K562 (cell line): ENCODE measurements at regions not wholly inside any gene's neighbourhood (a gene's known extent, or its start where the extent isn't known, plus 50 kb on each side); places are given as distances from the start of the nearest gene placed in this dataset.

ENCODE experiments used
- ATAC-seq: fragments of 200-7000 bp; cut with Tn5 transposase; 3 replicates; pipeline ENCODE4 v1.9.1; 2020; ENCODE audit warnings: moderate library complexity
- BruUV-seq: library from RNA; stranded (reverse); fragments of 400-500 nt; replicated peaks from 2 replicates; lab custom pipeline; 2021; lab: Mats Ljungman, UMichigan
- CTCF ChIA-PET: fragments of 300-600 bp; formaldehyde crosslinking; extraction: SDS; loops from one replicate; lab custom pipeline; 2021; ENCODE audit warnings: low intra/inter-chr PET ratio; lab: Yijun Ruan, JAX
- POLR2A ChIA-PET: fragments of 300-600, 350-650 bp; sonication (Branson Sonifier 250); formaldehyde crosslinking; extraction: SDS; loops from one replicate; lab custom pipeline; 2021; ENCODE audit warnings: antibody characterized with exemption, inconsistent platforms; lab: Yijun Ruan, JAX
- DNase-seq, 4 experiments: peaks; one replicate each; pipeline versions ENCODE4 v3.0.0 to v3.0.0-alpha.2; 2011 to 2018; ENCODE audit warnings: low spot score in 3 of 4, mixed read lengths in 3 of 4; ENCODE audit errors: extremely low read depth in 1 of 4
- FAIRE-seq: peaks from 2 replicates; lab custom pipeline; 2011; peaks lifted over from hg19 to GRCh38; lab: Jason Lieb, UNC
- H2AFZ ChIP-seq: 2 replicates; pipeline ENCODE4 v1.6.0; 2011; ENCODE audit warnings: low read depth, low read length, control low read depth, inconsistent platforms
- H3K27ac ChIP-seq: fragments of 200-600 bp; 3 replicates; pipeline ENCODE4 v1.8.0; 2011; ENCODE audit warnings: low read depth, mild to moderate bottlenecking, control low read depth, inconsistent platforms, low read length, moderate library complexity, mixed read lengths; ENCODE audit errors: extremely low read depth
- H3K27me3 ChIP-seq, 2 experiments: fragments of 300-600 bp in 1 of 2; 2 replicates in 1 of 2; 3 replicates in 1 of 2; pipeline versions ENCODE4 v1.6.0 to v1.8.0; 2011; ENCODE audit warnings: inconsistent platforms in 2 of 2, low read length in 2 of 2, mild to moderate bottlenecking in 1 of 2, mixed read lengths in 1 of 2, moderate library complexity in 1 of 2; ENCODE audit not compliant: control insufficient read depth in 2 of 2, insufficient read depth in 2 of 2
- H3K36me3 ChIP-seq: fragments of 300-600 bp; 3 replicates; pipeline ENCODE4 v1.8.0; 2011; ENCODE audit warnings: mild to moderate bottlenecking, low read length, inconsistent platforms; ENCODE audit not compliant: control insufficient read depth, insufficient read depth
- H3K4me1 ChIP-seq, 2 experiments: fragments of 200-600 bp in 1 of 2; replicated peaks in 1 of 2; 2 replicates in 1 of 2; 3 replicates in 1 of 2; pipeline versions ENCODE4 v1.5.1 to v1.8.0; 2011; ENCODE audit warnings: inconsistent platforms in 2 of 2, low read length in 2 of 2, mild to moderate bottlenecking in 1 of 2, mixed read lengths in 1 of 2, moderate library complexity in 1 of 2; ENCODE audit not compliant: control insufficient read depth in 2 of 2, insufficient read depth in 2 of 2
- H3K4me2 ChIP-seq: 2 replicates; pipeline ENCODE4 v1.6.1; 2011; ENCODE audit warnings: low read length, control low read depth, inconsistent platforms, mixed read lengths; ENCODE audit not compliant: insufficient read depth
- H3K4me3 ChIP-seq: fragments of 200-600 bp; sonication (generic), shearing (Covaris generic); 2 replicates; pipeline ENCODE4 v1.5.1; 2016; ENCODE audit warnings: control low read depth, inconsistent platforms
- H3K79me2 ChIP-seq: fragments of 200-600 bp; 3 replicates; pipeline ENCODE4 v1.8.0; 2011; ENCODE audit warnings: low read length, inconsistent platforms; ENCODE audit not compliant: control insufficient read depth, insufficient read depth
- H3K9ac ChIP-seq, 2 experiments: 2 replicates each; pipeline versions ENCODE4 v1.6.0 to v1.6.1; 2011; ENCODE audit warnings: low read depth in 2 of 2, low read length in 2 of 2, control low read depth in 1 of 2, inconsistent platforms in 1 of 2, mild to moderate bottlenecking in 1 of 2, mixed read lengths in 1 of 2; ENCODE audit not compliant: insufficient read depth in 1 of 2
- H3K9me1 ChIP-seq: one replicate; pipeline ENCODE4 v1.6.0; 2011; ENCODE audit warnings: inconsistent platforms, mild to moderate bottlenecking, low read length, moderate library complexity; ENCODE audit not compliant: control insufficient read depth, insufficient read depth
- H3K9me3 ChIP-seq: replicated peaks from 2 replicates; pipeline ENCODE4 v1.5.1; 2011; ENCODE audit warnings: low read depth, low read length, inconsistent platforms; ENCODE audit not compliant: control insufficient read depth, insufficient read depth
- H4K20me1 ChIP-seq: replicated peaks from 2 replicates; pipeline ENCODE4 v1.6.1; 2011; ENCODE audit warnings: low read length, inconsistent platforms, mixed read lengths; ENCODE audit not compliant: control insufficient read depth, insufficient read depth
- BCL6 ChIP-seq: fragments of 250-450 bp; sonication (Bioruptor Pico); IDR thresholded peaks from 2 replicates; pipeline ENCODE4 v1.4.0; 2020
- GABPB1 ChIP-seq: sonication (generic); formaldehyde crosslinking; IDR thresholded peaks from 2 replicates; pipeline ENCODE4 v1.8.0; 2022; ENCODE audit warnings: mild to moderate bottlenecking, missing genetic modification reagents
- HLTF ChIP-seq: fragments of 450-650 bp; IDR thresholded peaks from 2 replicates; pipeline ENCODE4 v1.6.1; 2016
- JUNB ChIP-seq: fragments of 450-650 bp; formaldehyde crosslinking; conservative IDR thresholded peaks from 2 replicates; pipeline ENCODE4 v1.4.0; 2020; ENCODE audit warnings: mild to moderate bottlenecking
- RFX5 ChIP-seq: IDR thresholded peaks from 2 replicates; pipeline ENCODE4 v1.6.1; 2011; ENCODE audit warnings: low read depth, mild to moderate bottlenecking, improper control_type of control experiment, low read length
- SIN3A ChIP-seq, 2 experiments: fragments of 150-350 bp in 1 of 2; IDR thresholded peaks; 2 replicates each; pipeline ENCODE4 v1.6.1; 2011 to 2016; ENCODE audit warnings: borderline replicate concordance in 2 of 2, low read depth in 2 of 2, low read length in 2 of 2, mild to moderate bottlenecking in 2 of 2, moderate library complexity in 2 of 2; ENCODE audit not compliant: control insufficient read depth in 1 of 2
- SMARCC2 ChIP-seq: fragments of 450-650 bp; IDR thresholded peaks from 2 replicates; pipeline ENCODE4 v1.6.1; 2017; ENCODE audit warnings: antibody characterized with exemption, moderate library complexity, mild to moderate bottlenecking, low read depth
- TAL1 ChIP-seq: fragments of 450-650 bp; IDR thresholded peaks from 2 replicates; pipeline ENCODE4 v1.6.1; 2016; ENCODE audit warnings: mild to moderate bottlenecking
- ZNF143 ChIP-seq: sonication (generic); formaldehyde crosslinking; IDR thresholded peaks from 2 replicates; pipeline ENCODE4 v1.9.0; 2022; ENCODE audit warnings: mild to moderate bottlenecking, missing genetic modification reagents
- WGBS: fragments of 100-300 bp; shearing (Covaris generic); methylation state at CpG from one replicate; pipeline ENCODE4 v1.1.6; 2016; ENCODE audit warnings: low coverage, mixed read lengths; ENCODE audit not compliant: insufficient coverage; ENCODE audit errors: missing lambda C conversion rate; 5-methylcytosine and 5-hydroxymethylcytosine counted together
- in situ Hi-C: fragments of 300-500 bp; cut with MboI; formaldehyde crosslinking; loops from 4 replicates; pipeline ENCODE4 v1.15.0; 2018; ENCODE audit warnings: inconsistent platforms, mixed read lengths
- intact Hi-C: fragments of 100-400 bp; cut with micrococcal nuclease; formaldehyde crosslinking; loops from 2 replicates; pipeline ENCODE4 v1.14.2; 2022
- TF ChIP-seq, protein P1 (sequence below): fragments of 250-450 bp; sonication (Bioruptor Pico); IDR thresholded peaks from 2 replicates; pipeline ENCODE4 v1.8.0; 2022; ENCODE audit warnings: moderate library complexity, mild to moderate bottlenecking, inconsistent platforms
- TF ChIP-seq, protein P2 (sequence below): fragments of 250-450 bp; sonication (Bioruptor Pico); IDR thresholded peaks from 2 replicates; pipeline ENCODE4 v1.5.0; 2021
- TF ChIP-seq, protein P3 (sequence below): fragments of 450-650 bp; IDR thresholded peaks from 2 replicates; pipeline ENCODE4 v1.6.1; 2016; ENCODE audit warnings: missing biosample characterization, missing genetic modification characterization

DNA sequence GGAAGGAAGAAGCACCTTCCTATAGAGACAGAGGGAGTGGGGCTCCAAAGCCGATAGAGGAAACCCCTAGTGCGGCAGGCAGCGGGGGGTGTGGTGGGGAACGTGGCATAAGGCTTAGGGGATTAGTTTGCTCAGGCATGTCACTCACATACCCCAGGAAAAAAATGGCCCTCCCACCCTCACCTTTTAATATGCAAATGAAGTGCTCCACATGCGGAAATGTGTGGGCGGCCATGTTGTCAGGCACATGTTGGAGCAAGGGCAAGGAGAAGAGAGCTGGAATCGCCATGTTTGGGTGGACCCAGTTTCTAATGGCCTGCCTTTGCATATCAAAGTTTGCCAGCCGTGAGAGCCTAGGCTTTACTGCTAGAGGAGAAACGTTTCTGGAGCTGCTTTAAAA is 758.8 kb downstream of the NR2F1-AS1 start:
- Histone ChIP-seq H2AFZ (no peak overlapping the region), H3K4me3 (no peak overlapping the region), H3K36me3 (no peaks in the 10 kb centered on the region), H4K20me1 (no peaks in the 10 kb centered on the region), H3K27me3 (no peaks in the 10 kb centered on the region), H3K9me1 (no peaks in the 10 kb centered on the region)
- in situ Hi-C loops: no loop called here
- BruUV-seq: no TSS peak
- TF ChIP-seq SIN3A (IDR thresholded peaks at IDR 0.05; ENCODE audit: borderline replicate concordance in 2 of 2, control insufficient read depth in 1 of 2, low read depth in 2 of 2, low read length in 2 of 2) (no peak), RFX5 (no peak), HLTF (no peak), SMARCC2 (no peak), TAL1 (no peak), BCL6 (CRISPR knock-in tag) (no peak), ZNF143 (CRISPR knock-in tag) (no peak), GABPB1 (CRISPR knock-in tag) (no peak), JUNB (no peak)
- TF ChIP-seq, protein P1, sequence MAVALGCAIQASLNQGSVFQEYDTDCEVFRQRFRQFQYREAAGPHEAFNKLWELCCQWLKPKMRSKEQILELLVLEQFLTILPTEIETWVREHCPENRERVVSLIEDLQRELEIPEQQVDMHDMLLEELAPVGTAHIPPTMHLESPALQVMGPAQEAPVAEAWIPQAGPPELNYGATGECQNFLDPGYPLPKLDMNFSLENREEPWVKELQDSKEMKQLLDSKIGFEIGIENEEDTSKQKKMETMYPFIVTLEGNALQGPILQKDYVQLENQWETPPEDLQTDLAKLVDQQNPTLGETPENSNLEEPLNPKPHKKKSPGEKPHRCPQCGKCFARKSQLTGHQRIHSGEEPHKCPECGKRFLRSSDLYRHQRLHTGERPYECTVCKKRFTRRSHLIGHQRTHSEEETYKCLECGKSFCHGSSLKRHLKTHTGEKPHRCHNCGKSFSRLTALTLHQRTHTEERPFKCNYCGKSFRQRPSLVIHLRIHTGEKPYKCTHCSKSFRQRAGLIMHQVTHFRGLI (CRISPR knock-in tag): no peak
- TF ChIP-seq, protein P2, sequence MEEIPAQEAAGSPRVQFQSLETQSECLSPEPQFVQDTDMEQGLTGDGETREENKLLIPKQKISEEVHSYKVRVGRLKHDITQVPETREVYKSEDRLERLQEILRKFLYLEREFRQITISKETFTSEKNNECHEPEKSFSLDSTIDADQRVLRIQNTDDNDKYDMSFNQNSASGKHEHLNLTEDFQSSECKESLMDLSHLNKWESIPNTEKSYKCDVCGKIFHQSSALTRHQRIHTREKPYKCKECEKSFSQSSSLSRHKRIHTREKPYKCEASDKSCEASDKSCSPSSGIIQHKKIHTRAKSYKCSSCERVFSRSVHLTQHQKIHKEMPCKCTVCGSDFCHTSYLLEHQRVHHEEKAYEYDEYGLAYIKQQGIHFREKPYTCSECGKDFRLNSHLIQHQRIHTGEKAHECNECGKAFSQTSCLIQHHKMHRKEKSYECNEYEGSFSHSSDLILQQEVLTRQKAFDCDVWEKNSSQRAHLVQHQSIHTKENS: no peak
- TF ChIP-seq, protein P3, sequence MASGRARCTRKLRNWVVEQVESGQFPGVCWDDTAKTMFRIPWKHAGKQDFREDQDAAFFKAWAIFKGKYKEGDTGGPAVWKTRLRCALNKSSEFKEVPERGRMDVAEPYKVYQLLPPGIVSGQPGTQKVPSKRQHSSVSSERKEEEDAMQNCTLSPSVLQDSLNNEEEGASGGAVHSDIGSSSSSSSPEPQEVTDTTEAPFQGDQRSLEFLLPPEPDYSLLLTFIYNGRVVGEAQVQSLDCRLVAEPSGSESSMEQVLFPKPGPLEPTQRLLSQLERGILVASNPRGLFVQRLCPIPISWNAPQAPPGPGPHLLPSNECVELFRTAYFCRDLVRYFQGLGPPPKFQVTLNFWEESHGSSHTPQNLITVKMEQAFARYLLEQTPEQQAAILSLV: no peak
- TF ChIP-seq, all 486 proteins: peak for 0
- POLR2A ChIA-PET: no interaction called here
- CTCF ChIA-PET: no interaction called here
- Histone ChIP-seq H3K79me2 (no peaks in the 10 kb centered on the region), H3K9me3 (no peaks in the 10 kb centered on the region), H3K27ac (no peak overlapping the region), H3K4me1 (no peaks in the 10 kb centered on the region), H3K9ac (no peak overlapping the region), H3K4me2 (no peak overlapping the region)
- FAIRE-seq: no peak
- intact Hi-C loops: no loop called here
- no peak for ATAC-seq
- 0% methylated on average over 6 of the region's 9 CpGs for WGBS
- no peak for DNase-seq
